ENCODE measurements at regions not wholly inside any gene's neighbourhood (a gene's known extent, or its start where the extent isn't known, plus 50 kb on each side); places are given as distances from the start of the nearest gene placed in this dataset.

DNA sequence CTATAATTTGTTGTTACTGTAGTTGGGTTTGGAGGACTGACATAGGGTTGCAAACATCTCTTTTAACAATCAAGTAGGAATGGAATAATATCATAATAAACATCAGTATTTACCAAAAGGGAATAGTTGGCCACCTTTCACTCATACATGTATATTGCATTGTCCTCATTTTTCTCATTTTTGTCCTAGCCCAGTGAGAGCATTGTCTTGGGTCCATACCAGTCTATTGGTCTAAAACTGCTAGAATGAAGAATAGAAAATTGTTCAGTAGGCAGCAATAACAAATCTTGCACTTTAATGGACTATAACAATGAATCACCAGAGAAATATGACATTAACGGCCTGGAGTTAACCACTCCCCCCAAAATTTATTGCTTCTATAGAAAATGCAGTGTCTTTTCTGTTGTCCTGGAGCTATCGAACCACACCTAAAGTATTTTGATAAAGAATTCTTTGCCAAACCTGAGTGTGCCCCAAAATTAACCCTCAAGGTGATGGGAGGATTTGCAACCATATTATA, 80.9 kb upstream of the IL33 start:
- Histone ChIP-seq H3K9me3 (ENCODE audit: low read length) (no peaks in the 10 kb centered on the region), H2AFZ (ENCODE audit: low read length) (no peak overlapping the region), H3K4me1 (ENCODE audit: insufficient read depth, low read length, poor library complexity, severe bottlenecking) (no peaks in the 10 kb centered on the region), H3K36me3 (ENCODE audit: insufficient read depth, low read length) (no peaks in the 10 kb centered on the region), H3K4me3 (ENCODE audit: low read depth, low read length, poor library complexity, severe bottlenecking) (no peak overlapping the region), H3K27ac (ENCODE audit: low read depth, low read length, poor library complexity, severe bottlenecking) (no peak overlapping the region), H4K20me1 (ENCODE audit: insufficient read depth, low read length) (no peaks in the 10 kb centered on the region), H3K79me2 (ENCODE audit: insufficient read depth, low read depth, low read length) (no peaks in the 10 kb centered on the region), H3K4me2 (ENCODE audit: low read length) (no peak overlapping the region), H3K9me2 (ENCODE audit: insufficient read depth, low read length) (no peaks in the 10 kb centered on the region; the same call in 1 of the 2 replicates)
- TF ChIP-seq, protein P1, sequence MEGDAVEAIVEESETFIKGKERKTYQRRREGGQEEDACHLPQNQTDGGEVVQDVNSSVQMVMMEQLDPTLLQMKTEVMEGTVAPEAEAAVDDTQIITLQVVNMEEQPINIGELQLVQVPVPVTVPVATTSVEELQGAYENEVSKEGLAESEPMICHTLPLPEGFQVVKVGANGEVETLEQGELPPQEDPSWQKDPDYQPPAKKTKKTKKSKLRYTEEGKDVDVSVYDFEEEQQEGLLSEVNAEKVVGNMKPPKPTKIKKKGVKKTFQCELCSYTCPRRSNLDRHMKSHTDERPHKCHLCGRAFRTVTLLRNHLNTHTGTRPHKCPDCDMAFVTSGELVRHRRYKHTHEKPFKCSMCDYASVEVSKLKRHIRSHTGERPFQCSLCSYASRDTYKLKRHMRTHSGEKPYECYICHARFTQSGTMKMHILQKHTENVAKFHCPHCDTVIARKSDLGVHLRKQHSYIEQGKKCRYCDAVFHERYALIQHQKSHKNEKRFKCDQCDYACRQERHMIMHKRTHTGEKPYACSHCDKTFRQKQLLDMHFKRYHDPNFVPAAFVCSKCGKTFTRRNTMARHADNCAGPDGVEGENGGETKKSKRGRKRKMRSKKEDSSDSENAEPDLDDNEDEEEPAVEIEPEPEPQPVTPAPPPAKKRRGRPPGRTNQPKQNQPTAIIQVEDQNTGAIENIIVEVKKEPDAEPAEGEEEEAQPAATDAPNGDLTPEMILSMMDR (conservative IDR thresholded peaks at IDR 0.05; ENCODE audit: low read length) = no peak
- no peak for TF ChIP-seq EZH2phosphoT487 (IDR thresholded peaks at IDR 0.05; ENCODE audit: borderline replicate concordance, low read depth, low read length)
- POLR2A ChIA-PET = no interaction called here
- no peak for DNase-seq (ENCODE audit: low spot score)
- intact Hi-C loops (cut with micrococcal nuclease; ENCODE audit: unreplicated experiment) = no loop called here
- no TSS peak for BruUV-seq (replicated peaks)
- CTCF ChIA-PET (ENCODE audit: unreplicated experiment) = no interaction called here

DNA sequence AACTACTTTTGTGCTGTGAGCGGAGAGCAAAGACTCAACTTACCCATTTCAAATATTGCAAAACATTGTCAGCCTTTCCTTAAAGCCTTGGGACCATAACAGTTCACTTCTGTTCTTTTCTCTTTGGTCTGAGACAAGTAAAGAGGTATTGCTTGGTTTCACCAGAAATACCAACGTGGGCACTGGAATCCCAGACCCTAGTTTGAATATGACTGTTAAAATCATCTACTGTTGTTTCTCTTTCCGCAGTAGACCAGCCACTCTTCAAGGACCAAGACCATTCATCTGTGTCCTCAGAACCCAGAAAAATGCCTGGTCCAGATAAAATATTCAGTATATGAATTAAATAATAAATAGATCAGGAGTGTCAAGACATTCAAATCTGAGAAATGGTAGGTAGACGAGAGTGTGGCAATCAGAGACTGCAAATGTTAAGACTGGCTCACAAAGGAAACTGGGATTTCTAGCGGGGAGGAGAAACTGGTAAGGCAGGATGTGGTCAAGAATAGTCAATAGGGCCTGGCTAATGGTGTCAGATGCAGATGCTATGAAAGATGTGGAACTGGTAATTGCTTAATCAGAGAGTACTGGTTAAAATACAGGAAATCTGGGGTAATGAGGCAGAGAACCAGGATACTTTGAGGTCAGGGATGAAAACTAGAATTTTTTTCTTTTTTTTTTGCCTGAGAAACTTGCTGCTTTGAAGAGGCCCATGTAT, 82.1 kb upstream of the IL33 start:
- TF ChIP-seq, protein P1 (conservative IDR thresholded peaks at IDR 0.05; ENCODE audit: low read length) = no peak
- TF ChIP-seq EZH2phosphoT487 (IDR thresholded peaks at IDR 0.05; ENCODE audit: borderline replicate concordance, low read depth, low read length) = no peak
- Histone ChIP-seq H3K27ac (ENCODE audit: low read depth, low read length, poor library complexity, severe bottlenecking) (no peak overlapping the region), H3K9me3 (ENCODE audit: low read length) (no peaks in the 10 kb centered on the region), H4K20me1 (ENCODE audit: insufficient read depth, low read length) (no peaks in the 10 kb centered on the region), H3K79me2 (ENCODE audit: insufficient read depth, low read depth, low read length) (no peaks in the 10 kb centered on the region), H2AFZ (ENCODE audit: low read length) (no peak overlapping the region), H3K4me3 (ENCODE audit: low read depth, low read length, poor library complexity, severe bottlenecking) (no peak overlapping the region), H3K9me2 (ENCODE audit: insufficient read depth, low read length) (no peaks in the 10 kb centered on the region; the same call in 1 of the 2 replicates), H3K4me2 (ENCODE audit: low read length) (no peak overlapping the region), H3K4me1 (ENCODE audit: insufficient read depth, low read length, poor library complexity, severe bottlenecking) (no peaks in the 10 kb centered on the region), H3K36me3 (ENCODE audit: insufficient read depth, low read length) (no peaks in the 10 kb centered on the region)
- DNase-seq (ENCODE audit: low spot score) = no peak
- intact Hi-C loops (cut with micrococcal nuclease; ENCODE audit: unreplicated experiment) = no loop called here
- BruUV-seq (replicated peaks) = no TSS peak
- POLR2A ChIA-PET = interaction anchor here (0.7 kb wide), 2 partner anchors 12 to 52 kb away, joined by 3 read pairs; no protein-coding TSS in a partner anchor
- CTCF ChIA-PET (ENCODE audit: unreplicated experiment) = no interaction called here

DNA sequence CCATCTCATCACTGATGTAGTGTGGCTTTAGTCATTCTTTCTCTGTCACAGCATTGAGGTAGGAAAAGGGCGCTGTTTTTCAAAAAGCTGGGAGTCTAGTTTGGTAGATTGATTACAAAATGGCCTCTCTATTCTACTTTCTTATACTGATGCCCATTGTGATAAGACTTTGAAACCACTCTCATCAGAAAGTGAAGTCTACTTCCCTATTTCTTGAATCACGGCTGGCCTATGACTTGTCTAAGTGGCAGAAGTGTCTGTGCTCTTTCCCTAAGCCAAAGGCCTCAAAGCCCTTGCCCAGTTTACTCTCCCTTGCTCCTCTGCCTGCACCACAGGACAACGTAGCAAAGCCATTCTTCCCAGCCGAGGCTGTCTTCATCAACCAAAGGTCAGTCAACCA, 83.0 kb upstream of the IL33 start:
- POLR2A ChIA-PET = no interaction called here
- Histone ChIP-seq H3K79me2 (ENCODE audit: insufficient read depth, low read depth, low read length) (no peaks in the 10 kb centered on the region), H3K9me3 (ENCODE audit: low read length) (no peaks in the 10 kb centered on the region), H3K36me3 (ENCODE audit: insufficient read depth, low read length) (no peaks in the 10 kb centered on the region), H3K4me1 (ENCODE audit: insufficient read depth, low read length, poor library complexity, severe bottlenecking) (no peaks in the 10 kb centered on the region), H3K4me3 (ENCODE audit: low read depth, low read length, poor library complexity, severe bottlenecking) (no peak overlapping the region), H3K27ac (ENCODE audit: low read depth, low read length, poor library complexity, severe bottlenecking) (no peak overlapping the region), H3K4me2 (ENCODE audit: low read length) (no peak overlapping the region), H3K9me2 (ENCODE audit: insufficient read depth, low read length) (no peaks in the 10 kb centered on the region; the same call in 1 of the 2 replicates), H4K20me1 (ENCODE audit: insufficient read depth, low read length) (no peaks in the 10 kb centered on the region), H2AFZ (ENCODE audit: low read length) (no peak overlapping the region)
- TF ChIP-seq, protein P1 (conservative IDR thresholded peaks at IDR 0.05; ENCODE audit: low read length) = no peak
- no peak for TF ChIP-seq EZH2phosphoT487 (IDR thresholded peaks at IDR 0.05; ENCODE audit: borderline replicate concordance, low read depth, low read length)
- CTCF ChIA-PET (ENCODE audit: unreplicated experiment) = no interaction called here
- peak; percentile 1 for DNase-seq (ENCODE audit: low spot score)
- intact Hi-C loops (cut with micrococcal nuclease; ENCODE audit: unreplicated experiment) = no loop called here
- no TSS peak for BruUV-seq (replicated peaks)
